ENCODE measurements at regions not wholly inside any gene's neighbourhood (a gene's known extent, or its start where the extent isn't known, plus 50 kb on each side); places are given as distances from the start of the nearest gene placed in this dataset.

DNA sequence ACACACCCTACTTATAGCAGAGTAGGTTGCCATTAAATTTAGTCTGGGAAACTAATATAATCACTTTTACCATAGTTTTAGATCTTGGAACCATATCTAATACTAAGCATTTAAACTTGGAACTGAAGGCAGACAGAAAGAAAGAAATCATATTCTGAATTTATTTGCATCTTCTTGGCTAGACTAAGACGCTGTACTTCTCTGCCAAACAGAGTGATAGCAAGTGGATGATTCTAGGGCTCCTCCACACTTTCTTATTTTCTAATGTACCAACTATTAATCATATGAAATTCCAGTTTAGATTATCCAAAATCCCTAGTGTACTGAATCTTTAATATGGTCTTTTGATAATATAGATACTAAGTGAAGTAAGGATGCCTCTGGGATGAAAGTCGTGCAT is 277.0 kb downstream of the CENPW start:
- H3K9me3 Mint-ChIP-seq: peaks cover 17% of the 10 kb centered on the region
- peaks cover 7% of the 10 kb centered on the region for H3K36me3 Mint-ChIP-seq
- no peak overlapping the region for H3K4me3 Mint-ChIP-seq
- H3K27ac Mint-ChIP-seq: no peak overlapping the region
- H3K4me1 Mint-ChIP-seq: peaks cover 5% of the 10 kb centered on the region
- TF ChIP-seq, protein P1, sequence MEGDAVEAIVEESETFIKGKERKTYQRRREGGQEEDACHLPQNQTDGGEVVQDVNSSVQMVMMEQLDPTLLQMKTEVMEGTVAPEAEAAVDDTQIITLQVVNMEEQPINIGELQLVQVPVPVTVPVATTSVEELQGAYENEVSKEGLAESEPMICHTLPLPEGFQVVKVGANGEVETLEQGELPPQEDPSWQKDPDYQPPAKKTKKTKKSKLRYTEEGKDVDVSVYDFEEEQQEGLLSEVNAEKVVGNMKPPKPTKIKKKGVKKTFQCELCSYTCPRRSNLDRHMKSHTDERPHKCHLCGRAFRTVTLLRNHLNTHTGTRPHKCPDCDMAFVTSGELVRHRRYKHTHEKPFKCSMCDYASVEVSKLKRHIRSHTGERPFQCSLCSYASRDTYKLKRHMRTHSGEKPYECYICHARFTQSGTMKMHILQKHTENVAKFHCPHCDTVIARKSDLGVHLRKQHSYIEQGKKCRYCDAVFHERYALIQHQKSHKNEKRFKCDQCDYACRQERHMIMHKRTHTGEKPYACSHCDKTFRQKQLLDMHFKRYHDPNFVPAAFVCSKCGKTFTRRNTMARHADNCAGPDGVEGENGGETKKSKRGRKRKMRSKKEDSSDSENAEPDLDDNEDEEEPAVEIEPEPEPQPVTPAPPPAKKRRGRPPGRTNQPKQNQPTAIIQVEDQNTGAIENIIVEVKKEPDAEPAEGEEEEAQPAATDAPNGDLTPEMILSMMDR (IDR thresholded peaks at IDR 0.05; ENCODE audit: unreplicated experiment): no peak
- DNase-seq (ENCODE audit: low spot score in 2 of 2, unreplicated experiment in 2 of 2): no peak
- H3K27me3 Mint-ChIP-seq (ENCODE audit: low read depth): no peaks in the 10 kb centered on the region

DNA sequence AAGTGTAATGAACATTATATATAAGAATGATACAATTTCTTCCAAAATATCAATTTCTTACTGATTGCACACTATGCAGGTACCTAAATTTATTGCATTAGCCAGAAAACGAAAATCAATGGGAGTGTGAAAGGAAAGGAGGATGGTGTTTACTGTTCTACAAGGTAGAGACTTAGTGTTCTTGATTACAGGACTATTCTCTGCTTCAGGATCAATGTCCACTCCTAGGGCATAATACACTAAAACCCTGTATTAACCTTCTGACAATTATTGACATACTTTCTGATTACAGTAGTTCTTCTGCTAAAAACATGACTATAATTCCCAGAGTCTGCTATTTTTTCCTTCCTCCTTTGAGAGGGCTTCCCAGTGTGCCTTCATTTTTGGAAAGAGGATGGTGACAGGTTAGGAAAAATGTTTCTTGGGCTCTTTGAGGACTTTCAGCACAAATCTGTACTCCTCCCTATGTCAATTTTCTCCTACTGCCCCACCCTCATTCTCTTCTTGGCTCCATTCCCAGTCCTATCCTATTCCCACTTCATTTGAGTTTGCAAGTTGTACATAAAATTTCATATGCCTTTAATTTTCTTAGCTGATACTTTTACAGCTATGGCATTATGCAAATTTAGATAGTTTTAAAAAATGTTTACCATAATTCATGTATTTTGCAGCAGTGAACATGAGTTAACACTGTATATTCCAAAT is 278.9 kb downstream of the CENPW start:
- TF ChIP-seq, protein P1 (IDR thresholded peaks at IDR 0.05; ENCODE audit: unreplicated experiment): no peak
- peaks cover 5% of the 10 kb centered on the region for H3K4me1 Mint-ChIP-seq
- H3K27me3 Mint-ChIP-seq (ENCODE audit: low read depth): no peaks in the 10 kb centered on the region
- H3K9me3 Mint-ChIP-seq: peaks cover under 1% of the 10 kb centered on the region
- no peak overlapping the region for H3K4me3 Mint-ChIP-seq
- H3K27ac Mint-ChIP-seq: no peak overlapping the region
- no peak for DNase-seq (ENCODE audit: low spot score in 2 of 2, unreplicated experiment in 2 of 2)
- no peaks in the 10 kb centered on the region for H3K36me3 Mint-ChIP-seq

DNA sequence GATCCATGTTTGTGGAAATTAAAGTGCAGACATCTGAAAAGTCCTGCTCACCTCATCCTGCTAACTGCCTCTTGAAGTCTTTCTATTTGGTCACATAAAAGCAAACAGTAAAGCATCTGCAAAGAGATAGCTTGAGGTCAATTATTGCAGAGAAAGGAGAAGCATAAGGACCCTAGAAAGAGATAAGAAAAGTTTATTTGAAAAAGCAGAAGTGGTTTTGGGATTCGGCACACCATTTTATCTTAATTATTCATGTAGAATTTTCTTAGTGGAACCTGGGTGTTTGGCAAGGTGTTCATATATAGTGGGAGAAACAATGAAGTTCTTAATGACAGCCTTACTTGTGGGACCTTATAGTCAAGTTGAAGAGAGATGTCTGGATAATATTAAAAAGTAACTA is 280.8 kb downstream of the CENPW start:
- DNase-seq (ENCODE audit: low spot score in 2 of 2, unreplicated experiment in 2 of 2): no peak
- Mint-ChIP-seq H3K4me3 (no peak overlapping the region), H3K27ac (no peak overlapping the region), H3K9me3 (no peaks in the 10 kb centered on the region), H3K27me3 (ENCODE audit: low read depth) (no peaks in the 10 kb centered on the region), H3K4me1 (peaks cover 5% of the 10 kb centered on the region), H3K36me3 (no peaks in the 10 kb centered on the region)
- TF ChIP-seq, protein P1 (IDR thresholded peaks at IDR 0.05; ENCODE audit: unreplicated experiment): no peak

DNA sequence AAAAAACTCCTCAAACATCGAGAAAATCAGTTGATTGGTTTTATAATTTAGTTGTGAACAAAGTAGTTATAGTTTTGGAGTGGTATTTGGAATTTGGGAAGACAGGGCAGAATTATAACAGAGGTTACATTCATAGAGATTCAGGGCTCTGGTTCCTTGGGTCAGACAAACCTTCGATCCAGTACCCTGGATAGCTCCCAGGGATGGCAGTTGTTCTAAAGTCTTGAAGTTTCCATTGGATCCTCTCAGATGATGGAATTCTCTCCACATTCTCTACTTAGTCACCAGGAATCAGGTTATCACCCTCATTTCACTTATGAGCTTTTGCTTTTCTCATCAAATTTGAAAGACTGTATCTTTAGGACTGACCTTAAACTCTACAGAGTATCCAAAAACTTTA is 285.1 kb downstream of the CENPW start:
- Mint-ChIP-seq H3K27ac (no peak overlapping the region), H3K36me3 (no peaks in the 10 kb centered on the region), H3K27me3 (ENCODE audit: low read depth) (no peaks in the 10 kb centered on the region), H3K4me1 (peaks cover 6% of the 10 kb centered on the region), H3K9me3 (no peaks in the 10 kb centered on the region), H3K4me3 (no peak overlapping the region)
- no peak for DNase-seq (ENCODE audit: low spot score in 2 of 2, unreplicated experiment in 2 of 2)
- TF ChIP-seq, protein P1 (IDR thresholded peaks at IDR 0.05; ENCODE audit: unreplicated experiment): no peak

DNA sequence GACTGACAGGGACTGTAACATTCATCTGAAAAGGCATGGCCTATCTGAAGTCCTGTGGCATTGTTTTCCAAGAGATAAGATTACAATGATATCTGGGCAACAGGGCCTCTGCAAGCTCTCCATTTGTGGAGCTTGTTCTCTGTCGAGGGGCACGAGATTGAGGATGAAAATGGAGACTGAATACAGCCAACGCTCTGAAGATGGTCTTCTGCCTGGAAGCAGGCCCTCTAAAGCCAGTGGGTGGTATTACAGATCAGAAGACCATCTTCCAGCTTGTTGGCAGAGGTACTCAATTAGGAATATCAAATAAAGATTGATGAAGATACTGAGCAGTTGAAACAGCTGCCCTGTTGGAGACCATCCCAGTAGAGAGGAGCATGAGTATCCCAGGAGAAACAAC is 288.2 kb downstream of the CENPW start:
- Mint-ChIP-seq H3K27ac (no peak overlapping the region), H3K4me3 (no peak overlapping the region), H3K4me1 (peaks cover 29% of the 10 kb centered on the region), H3K27me3 (ENCODE audit: low read depth) (no peaks in the 10 kb centered on the region), H3K9me3 (no peaks in the 10 kb centered on the region), H3K36me3 (no peaks in the 10 kb centered on the region)
- TF ChIP-seq, protein P1 (IDR thresholded peaks at IDR 0.05; ENCODE audit: unreplicated experiment): no peak
- no peak for DNase-seq (ENCODE audit: low spot score in 2 of 2, unreplicated experiment in 2 of 2)

All from mesothelial cell of epicardium (in vitro differentiated cells).